CD4-positive, alpha-beta T cell (primary cell): ENCODE measurements at regions not wholly inside any gene's neighbourhood (a gene's known extent, or its start where the extent isn't known, plus 50 kb on each side); places are given as distances from the start of the nearest gene placed in this dataset.

Experiments
- ATAC-seq: fragments of 200-7000 bp; cut with Tn5 transposase; one replicate; pipeline ENCODE4 v1.10.0; 2022; ENCODE audit warnings: mild to moderate bottlenecking; ENCODE audit not compliant: poor library complexity
- CTCF ChIA-PET: fragments of 350-600 bp; sonication (Branson Sonifier 250); formaldehyde crosslinking; loops from one replicate; lab custom pipeline; 2021; ENCODE audit warnings: antibody characterized with exemption, inconsistent platforms; lab: Charles Lee
- POLR2A ChIA-PET: fragments of 350-600 bp; sonication (Branson Sonifier 250); formaldehyde crosslinking; loops from one replicate; lab custom pipeline; 2021; ENCODE audit warnings: antibody characterized with exemption, inconsistent platforms; lab: Charles Lee
- DNase-seq, 14 experiments: peaks; one replicate each; pipeline ENCODE4 v3.0.0-alpha.2; 2013 to 2020; ENCODE audit warnings: mixed read lengths in 2 of 14
- H3K27ac ChIP-seq, 2 donors: one replicate each; pipeline versions ENCODE4 v1.5.1 to v1.7.0; 2013; ENCODE audit warnings: low read length in 2 of 2, low read depth in 1 of 2, mild to moderate bottlenecking in 1 of 2
- H3K27me3 ChIP-seq, 2 experiments: 1 replicate in 1 of 2; 2 replicates in 1 of 2; pipeline versions ENCODE4 v1.6.1 to v1.7.0; 2013; ENCODE audit warnings: low read length in 2 of 2, control low read depth in 1 of 2, mild to moderate bottlenecking in 1 of 2, moderate library complexity in 1 of 2; ENCODE audit not compliant: insufficient read depth in 2 of 2, control insufficient read depth in 1 of 2
- H3K36me3 ChIP-seq: one replicate; pipeline ENCODE4 v1.6.1; 2013; ENCODE audit warnings: low read length, control low read depth; ENCODE audit not compliant: insufficient read depth
- H3K4me1 ChIP-seq: one replicate; pipeline ENCODE4 v1.6.1; 2013; ENCODE audit warnings: low read length, control low read depth; ENCODE audit not compliant: insufficient read depth
- H3K4me3 ChIP-seq: one replicate; pipeline ENCODE4 v1.5.1; 2013; ENCODE audit warnings: mild to moderate bottlenecking, low read length, moderate library complexity
- H3K9me3 ChIP-seq, 2 experiments: 1 replicate in 1 of 2; 2 replicates in 1 of 2; pipeline versions ENCODE4 v1.6.1 to v1.7.0; 2013; ENCODE audit warnings: low read length in 2 of 2, mild to moderate bottlenecking in 2 of 2, control low read depth in 1 of 2, moderate library complexity in 1 of 2; ENCODE audit not compliant: control insufficient read depth in 1 of 2, insufficient read depth in 1 of 2
- H3K27ac Mint-ChIP-seq: one replicate; pipeline ENCODE4 v1.8.0; 2020; ENCODE audit warnings: mixed read lengths
- H3K27me3 Mint-ChIP-seq: one replicate; pipeline ENCODE4 v1.8.0; 2021; ENCODE audit warnings: mixed read lengths
- H3K36me3 Mint-ChIP-seq: one replicate; pipeline ENCODE4 v1.8.0; 2021; ENCODE audit warnings: low read depth, mixed read lengths
- H3K4me1 Mint-ChIP-seq: one replicate; pipeline ENCODE4 v1.8.0; 2021; ENCODE audit warnings: low read depth, mixed read lengths
- H3K4me3 Mint-ChIP-seq: one replicate; pipeline ENCODE4 v1.8.0; 2020; ENCODE audit warnings: mild to moderate bottlenecking, mixed read lengths
- H3K9me3 Mint-ChIP-seq: one replicate; pipeline ENCODE4 v1.8.0; 2020; ENCODE audit warnings: mixed read lengths
- intact Hi-C, 2 experiments: fragments of 100-400 bp; cut with DNase I in 1 of 2; cut with micrococcal nuclease in 1 of 2; formaldehyde crosslinking; loops; one replicate each; pipeline versions ENCODE4 v1.15.1 to v1.9.0; 2023 to 2025; cut with DNase I, micrococcal nuclease
- TF ChIP-seq, protein P1 (sequence below): fragments of 200-600 bp; IDR thresholded peaks from one replicate; pipeline ENCODE4 v1.8.0; 2022; ENCODE audit warnings: antibody characterized with exemption, mild to moderate bottlenecking

DNA sequence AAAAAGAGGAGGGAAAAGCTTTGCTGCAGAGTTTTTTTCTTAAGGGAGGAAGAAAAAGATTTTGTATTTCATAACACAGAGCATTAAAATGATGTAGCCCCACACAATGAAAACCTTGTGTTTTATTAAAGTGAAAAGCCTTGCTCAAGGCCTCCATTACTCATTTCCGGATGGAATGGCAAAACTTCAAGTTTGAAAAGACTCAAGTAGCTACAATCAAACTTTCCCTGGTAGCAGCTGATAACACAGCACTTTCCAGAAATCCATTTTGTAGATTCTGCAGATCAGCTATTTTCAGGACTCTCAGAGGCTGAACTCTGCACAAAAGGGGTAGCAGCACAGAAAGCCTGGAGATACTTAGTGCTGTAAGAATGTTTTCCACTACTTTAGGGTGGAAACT is 374.8 kb downstream of the NFIB start:
- CTCF ChIA-PET: no interaction called here
- H3K9me3 Mint-ChIP-seq: peaks cover 10% of the 10 kb centered on the region
- H3K27ac Mint-ChIP-seq: no peak overlapping the region
- no peak overlapping the region for H3K27ac ChIP-seq
- no peaks in the 10 kb centered on the region for H3K4me1 Mint-ChIP-seq
- POLR2A ChIA-PET: no interaction called here
- no peak for ATAC-seq
- no peaks in the 10 kb centered on the region for H3K36me3 ChIP-seq
- no peaks in the 10 kb centered on the region for H3K36me3 Mint-ChIP-seq
- H3K4me3 ChIP-seq: no peak overlapping the region
- H3K27me3 Mint-ChIP-seq: no peaks in the 10 kb centered on the region
- H3K4me3 Mint-ChIP-seq: no peak overlapping the region
- TF ChIP-seq, protein P1, sequence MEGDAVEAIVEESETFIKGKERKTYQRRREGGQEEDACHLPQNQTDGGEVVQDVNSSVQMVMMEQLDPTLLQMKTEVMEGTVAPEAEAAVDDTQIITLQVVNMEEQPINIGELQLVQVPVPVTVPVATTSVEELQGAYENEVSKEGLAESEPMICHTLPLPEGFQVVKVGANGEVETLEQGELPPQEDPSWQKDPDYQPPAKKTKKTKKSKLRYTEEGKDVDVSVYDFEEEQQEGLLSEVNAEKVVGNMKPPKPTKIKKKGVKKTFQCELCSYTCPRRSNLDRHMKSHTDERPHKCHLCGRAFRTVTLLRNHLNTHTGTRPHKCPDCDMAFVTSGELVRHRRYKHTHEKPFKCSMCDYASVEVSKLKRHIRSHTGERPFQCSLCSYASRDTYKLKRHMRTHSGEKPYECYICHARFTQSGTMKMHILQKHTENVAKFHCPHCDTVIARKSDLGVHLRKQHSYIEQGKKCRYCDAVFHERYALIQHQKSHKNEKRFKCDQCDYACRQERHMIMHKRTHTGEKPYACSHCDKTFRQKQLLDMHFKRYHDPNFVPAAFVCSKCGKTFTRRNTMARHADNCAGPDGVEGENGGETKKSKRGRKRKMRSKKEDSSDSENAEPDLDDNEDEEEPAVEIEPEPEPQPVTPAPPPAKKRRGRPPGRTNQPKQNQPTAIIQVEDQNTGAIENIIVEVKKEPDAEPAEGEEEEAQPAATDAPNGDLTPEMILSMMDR: no peak
- no peaks in the 10 kb centered on the region for H3K9me3 ChIP-seq
- intact Hi-C loops: no loop called here
- no peaks in the 10 kb centered on the region for H3K27me3 ChIP-seq
- no peaks in the 10 kb centered on the region for H3K4me1 ChIP-seq
- no peak for DNase-seq

GRCh38 chr9:13934416-13934815 is 379.5 kb downstream of the NFIB start:
- intact Hi-C loops: no loop called here
- no peaks in the 10 kb centered on the region for H3K36me3 ChIP-seq
- H3K27ac ChIP-seq: no peak overlapping the region
- H3K9me3 Mint-ChIP-seq: peaks cover 8% of the 10 kb centered on the region
- no peaks in the 10 kb centered on the region for H3K27me3 Mint-ChIP-seq
- H3K4me3 ChIP-seq: no peak overlapping the region
- ChIA-PET CTCF (no interaction called here), POLR2A (no interaction called here)
- TF ChIP-seq, protein P1: no peak
- ATAC-seq: no peak
- no peaks in the 10 kb centered on the region for H3K4me1 ChIP-seq
- no peaks in the 10 kb centered on the region for H3K9me3 ChIP-seq
- H3K27ac Mint-ChIP-seq: no peak overlapping the region
- no peak overlapping the region for H3K4me3 Mint-ChIP-seq
- no peaks in the 10 kb centered on the region for H3K36me3 Mint-ChIP-seq
- no peak for DNase-seq
- H3K27me3 ChIP-seq: no peaks in the 10 kb centered on the region
- no peaks in the 10 kb centered on the region for H3K4me1 Mint-ChIP-seq

- Histone ChIP-seq H3K36me3 (no peaks in the 10 kb centered on the region), H3K27me3 (no peaks in the 10 kb centered on the region), H3K27ac (no peak overlapping the region), H3K4me1 (no peaks in the 10 kb centered on the region), H3K9me3 (no peaks in the 10 kb centered on the region), H3K4me3 (no peak overlapping the region)
- no peak for ATAC-seq
- H3K27me3 Mint-ChIP-seq: no peaks in the 10 kb centered on the region
- TF ChIP-seq, protein P1: no peak
- H3K27ac Mint-ChIP-seq: no peak overlapping the region
- no peak for DNase-seq
- no peaks in the 10 kb centered on the region for H3K36me3 Mint-ChIP-seq
- H3K9me3 Mint-ChIP-seq: peaks cover 8% of the 10 kb centered on the region
- intact Hi-C loops: no loop called here
- H3K4me1 Mint-ChIP-seq: no peaks in the 10 kb centered on the region
- H3K4me3 Mint-ChIP-seq: no peak overlapping the region
- POLR2A ChIA-PET: no interaction called here
- CTCF ChIA-PET: no interaction called here
Observed at GRCh38 chr9:13933268-13933656, 380.7 kb downstream of the NFIB start.
